ENCODE measurements at regions not wholly inside any gene's neighbourhood (a gene's known extent, or its start where the extent isn't known, plus 50 kb on each side); places are given as distances from the start of the nearest gene placed in this dataset.

DNA sequence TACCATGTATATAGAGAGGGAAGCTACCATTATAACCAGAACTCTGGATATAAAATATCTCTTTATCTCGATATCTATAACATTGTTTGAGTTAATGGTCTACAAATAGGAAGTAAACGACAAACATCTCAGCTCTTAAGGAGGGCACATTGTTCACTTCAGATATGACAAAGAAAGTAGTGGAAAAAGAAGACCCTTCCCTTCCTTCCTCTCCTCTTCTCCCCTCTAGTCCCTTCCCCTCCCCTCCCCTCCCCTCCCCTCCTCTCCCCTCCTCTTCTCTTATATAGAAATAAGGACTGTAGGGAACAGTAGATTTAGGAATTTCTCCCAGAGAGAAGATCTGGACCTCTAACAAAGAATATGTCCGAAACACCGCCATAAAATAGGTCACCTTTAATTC lies 1731.9 kb upstream of the CDH9 start:
- no peak overlapping the region; a peak in 1 of 5 replicates for H3K4me3 Mint-ChIP-seq
- Histone ChIP-seq H2BK5ac (ENCODE audit: insufficient read length, low read length) (no peak overlapping the region), H4K20me1 (ENCODE audit: control insufficient read depth, insufficient read depth, insufficient read length) (no peaks in the 10 kb centered on the region), H2BK20ac (ENCODE audit: low read depth, low read length, poor library complexity, severe bottlenecking) (no peak overlapping the region), H3K9ac (ENCODE audit: extremely low read depth, insufficient read length, low read length) (no peak overlapping the region), H3K23ac (ENCODE audit: insufficient read length, low read depth, low read length) (no peak overlapping the region), H2BK12ac (ENCODE audit: insufficient read length, low read depth, low read length) (no peak overlapping the region), H3K4ac (ENCODE audit: low read depth, low read length) (no peak overlapping the region), H3K23me2 (ENCODE audit: insufficient read length, low read depth, low read length, poor library complexity, severe bottlenecking) (no peaks in the 10 kb centered on the region), H2AK5ac (ENCODE audit: insufficient read length, low read length) (no peak overlapping the region), H2BK15ac (ENCODE audit: low read depth, low read length) (no peak overlapping the region), H3K18ac (ENCODE audit: insufficient read length, low read depth, low read length) (no peak overlapping the region), H3K27me3 (ENCODE audit: insufficient read depth, low read length) (no peaks in the 10 kb centered on the region), H4K5ac (ENCODE audit: insufficient read length, low read depth, low read length) (no peak overlapping the region), H3K56ac (ENCODE audit: insufficient read length, low read depth, low read length) (no peak overlapping the region), H3K79me1 (ENCODE audit: insufficient read depth, low read depth, low read length, poor library complexity, severe bottlenecking) (no peaks in the 10 kb centered on the region), H4K91ac (ENCODE audit: insufficient read length, low read depth, low read length) (no peak overlapping the region), H3K14ac (ENCODE audit: insufficient read depth, low read length) (no peak overlapping the region), H3K27ac (ENCODE audit: insufficient read length, low read depth, low read length) (no peak overlapping the region), H3K4me1 (ENCODE audit: insufficient read depth, low read length) (no peaks in the 10 kb centered on the region), H3T11ph (ENCODE audit: low read length) (no peak overlapping the region), H4K8ac (replicated peaks; ENCODE audit: insufficient read length, low read depth, low read length) (no peak overlapping the region), H3K4me2 (ENCODE audit: insufficient read depth, insufficient read length, low read length) (no peak overlapping the region), H3K79me2 (ENCODE audit: insufficient read depth, low read length) (no peaks in the 10 kb centered on the region), H3K9me3 (ENCODE audit: control insufficient read depth, low read depth, low read length) (no peaks in the 10 kb centered on the region), H2AFZ (ENCODE audit: low read length) (no peak overlapping the region), H2BK120ac (ENCODE audit: low read depth, low read length, poor library complexity, severe bottlenecking) (no peak overlapping the region)
- WGBS (ENCODE audit: extremely low coverage, insufficient read length, low lambda C conversion rate), result no CpG with 5 or more reads among the region's 4 CpGs
- no peaks in the 10 kb centered on the region for H3K9me3 Mint-ChIP-seq
- TF ChIP-seq, protein P1, sequence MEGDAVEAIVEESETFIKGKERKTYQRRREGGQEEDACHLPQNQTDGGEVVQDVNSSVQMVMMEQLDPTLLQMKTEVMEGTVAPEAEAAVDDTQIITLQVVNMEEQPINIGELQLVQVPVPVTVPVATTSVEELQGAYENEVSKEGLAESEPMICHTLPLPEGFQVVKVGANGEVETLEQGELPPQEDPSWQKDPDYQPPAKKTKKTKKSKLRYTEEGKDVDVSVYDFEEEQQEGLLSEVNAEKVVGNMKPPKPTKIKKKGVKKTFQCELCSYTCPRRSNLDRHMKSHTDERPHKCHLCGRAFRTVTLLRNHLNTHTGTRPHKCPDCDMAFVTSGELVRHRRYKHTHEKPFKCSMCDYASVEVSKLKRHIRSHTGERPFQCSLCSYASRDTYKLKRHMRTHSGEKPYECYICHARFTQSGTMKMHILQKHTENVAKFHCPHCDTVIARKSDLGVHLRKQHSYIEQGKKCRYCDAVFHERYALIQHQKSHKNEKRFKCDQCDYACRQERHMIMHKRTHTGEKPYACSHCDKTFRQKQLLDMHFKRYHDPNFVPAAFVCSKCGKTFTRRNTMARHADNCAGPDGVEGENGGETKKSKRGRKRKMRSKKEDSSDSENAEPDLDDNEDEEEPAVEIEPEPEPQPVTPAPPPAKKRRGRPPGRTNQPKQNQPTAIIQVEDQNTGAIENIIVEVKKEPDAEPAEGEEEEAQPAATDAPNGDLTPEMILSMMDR (conservative IDR thresholded peaks at IDR 0.05), result no peak
- H3K4me1 Mint-ChIP-seq, result no peaks in the 10 kb centered on the region
- no peaks in the 10 kb centered on the region for H3K36me3 Mint-ChIP-seq (ENCODE audit: insufficient read depth in 1 of 3, low read depth in 3 of 3)
- H3K27me3 Mint-ChIP-seq (ENCODE audit: low read depth), result no peaks in the 10 kb centered on the region
- no peak for DNase-seq
- no peak overlapping the region for H3K27ac Mint-ChIP-seq

Data from H9 (cell line).